Astrocyte (in vitro differentiated cells and primary cell): ENCODE measurements at regions not wholly inside any gene's neighbourhood (a gene's known extent, or its start where the extent isn't known, plus 50 kb on each side); places are given as distances from the start of the nearest gene placed in this dataset.

Experiments
- DNase-seq: peaks from one replicate; pipeline ENCODE4 v3.0.0-alpha.2; 2010; ENCODE audit warnings: low read depth
- FAIRE-seq: peaks from 2 replicates; lab custom pipeline; 2011; peaks lifted over from hg19 to GRCh38; lab: Jason Lieb, UNC
- H2AFZ ChIP-seq: 2 replicates; pipeline ENCODE4 v1.6.0; 2012; ENCODE audit warnings: low read depth, low read length, inconsistent platforms
- H3K27ac ChIP-seq: 2 replicates; pipeline ENCODE4 v1.5.1; 2011; ENCODE audit warnings: low read depth, low read length, inconsistent platforms
- H3K27me3 ChIP-seq: 2 replicates; pipeline ENCODE4 v1.6.0; 2011; ENCODE audit warnings: low read length, inconsistent platforms; ENCODE audit not compliant: insufficient read depth
- H3K36me3 ChIP-seq: 2 replicates; pipeline ENCODE4 v1.5.1; 2011; ENCODE audit warnings: low read length, inconsistent platforms; ENCODE audit not compliant: insufficient read depth
- H3K4me1 ChIP-seq: 2 replicates; pipeline ENCODE4 v1.5.1; 2011; ENCODE audit warnings: low read length, inconsistent platforms; ENCODE audit not compliant: insufficient read depth
- H3K4me2 ChIP-seq: 2 replicates; pipeline ENCODE4 v1.6.0; 2012; ENCODE audit warnings: low read length, inconsistent platforms
- H3K4me3 ChIP-seq: 2 replicates; pipeline ENCODE4 v1.5.1; 2011; ENCODE audit warnings: low read depth, mild to moderate bottlenecking, low read length, inconsistent platforms; ENCODE audit not compliant: insufficient read depth
- H3K79me2 ChIP-seq: 2 replicates; pipeline ENCODE4 v1.6.0; 2012; ENCODE audit warnings: mild to moderate bottlenecking, low read length, inconsistent platforms; ENCODE audit not compliant: insufficient read depth
- H3K9ac ChIP-seq: 2 replicates; pipeline ENCODE4 v1.6.0; 2012; ENCODE audit warnings: mild to moderate bottlenecking, low read length, inconsistent platforms
- H3K9me3 ChIP-seq: 2 replicates; pipeline ENCODE4 v1.5.1; 2012; ENCODE audit warnings: low read depth, mild to moderate bottlenecking, low read length, inconsistent platforms; ENCODE audit not compliant: insufficient read depth
- H4K20me1 ChIP-seq: 2 replicates; pipeline ENCODE4 v1.6.0; 2012; ENCODE audit warnings: low read length, inconsistent platforms; ENCODE audit not compliant: insufficient read depth
- H3K27ac Mint-ChIP-seq: one replicate; pipeline ENCODE4 v1.8.0; 2021; ENCODE audit warnings: mild to moderate bottlenecking, mixed read lengths; ENCODE audit not compliant: unreplicated experiment
- H3K27me3 Mint-ChIP-seq: one replicate; pipeline ENCODE4 v1.8.0; 2021; ENCODE audit warnings: low read depth, mixed read lengths; ENCODE audit not compliant: unreplicated experiment
- H3K36me3 Mint-ChIP-seq: one replicate; pipeline ENCODE4 v1.8.0; 2021; ENCODE audit warnings: low read depth, mixed read lengths; ENCODE audit not compliant: unreplicated experiment
- H3K4me1 Mint-ChIP-seq: one replicate; pipeline ENCODE4 v1.8.0; 2021; ENCODE audit warnings: low read depth, mixed read lengths; ENCODE audit not compliant: unreplicated experiment
- H3K4me3 Mint-ChIP-seq: one replicate; pipeline ENCODE4 v1.8.0; 2021; ENCODE audit warnings: mild to moderate bottlenecking, moderate library complexity, mixed read lengths; ENCODE audit not compliant: unreplicated experiment
- H3K9me3 Mint-ChIP-seq: one replicate; pipeline ENCODE4 v1.8.0; 2021; ENCODE audit warnings: mild to moderate bottlenecking, mixed read lengths; ENCODE audit not compliant: unreplicated experiment
- EZH2 ChIP-seq: IDR thresholded peaks from 2 replicates; pipeline ENCODE4 v1.6.1; 2012; ENCODE audit warnings: mild to moderate bottlenecking, low read length, inconsistent platforms; ENCODE audit not compliant: insufficient read depth
- TF ChIP-seq, protein P1 (sequence below): IDR thresholded peaks from 2 replicates; pipeline ENCODE4 v1.5.1; 2011; ENCODE audit warnings: low read depth, mild to moderate bottlenecking, inconsistent platforms, low read length, moderate library complexity; ENCODE audit not compliant: insufficient read depth

- Histone ChIP-seq H3K9ac (no peak overlapping the region), H3K27ac (no peak overlapping the region), H3K4me2 (peak overlapping the region; percentile 12), H3K4me3 (no peak overlapping the region), H3K27me3 (no peaks in the 10 kb centered on the region), H3K4me1 (peaks cover 7% of the 10 kb centered on the region), H3K36me3 (no peaks in the 10 kb centered on the region), H3K9me3 (no peaks in the 10 kb centered on the region), H4K20me1 (no peaks in the 10 kb centered on the region), H2AFZ (peak overlapping the region; percentile 11), H3K79me2 (no peaks in the 10 kb centered on the region)
- Mint-ChIP-seq H3K27me3 (no peaks in the 10 kb centered on the region), H3K9me3 (no peaks in the 10 kb centered on the region), H3K4me1 (peaks cover 25% of the 10 kb centered on the region), H3K4me3 (no peak overlapping the region), H3K27ac (no peak overlapping the region), H3K36me3 (no peaks in the 10 kb centered on the region)
- TF ChIP-seq EZH2 = no peak
- TF ChIP-seq, protein P1, sequence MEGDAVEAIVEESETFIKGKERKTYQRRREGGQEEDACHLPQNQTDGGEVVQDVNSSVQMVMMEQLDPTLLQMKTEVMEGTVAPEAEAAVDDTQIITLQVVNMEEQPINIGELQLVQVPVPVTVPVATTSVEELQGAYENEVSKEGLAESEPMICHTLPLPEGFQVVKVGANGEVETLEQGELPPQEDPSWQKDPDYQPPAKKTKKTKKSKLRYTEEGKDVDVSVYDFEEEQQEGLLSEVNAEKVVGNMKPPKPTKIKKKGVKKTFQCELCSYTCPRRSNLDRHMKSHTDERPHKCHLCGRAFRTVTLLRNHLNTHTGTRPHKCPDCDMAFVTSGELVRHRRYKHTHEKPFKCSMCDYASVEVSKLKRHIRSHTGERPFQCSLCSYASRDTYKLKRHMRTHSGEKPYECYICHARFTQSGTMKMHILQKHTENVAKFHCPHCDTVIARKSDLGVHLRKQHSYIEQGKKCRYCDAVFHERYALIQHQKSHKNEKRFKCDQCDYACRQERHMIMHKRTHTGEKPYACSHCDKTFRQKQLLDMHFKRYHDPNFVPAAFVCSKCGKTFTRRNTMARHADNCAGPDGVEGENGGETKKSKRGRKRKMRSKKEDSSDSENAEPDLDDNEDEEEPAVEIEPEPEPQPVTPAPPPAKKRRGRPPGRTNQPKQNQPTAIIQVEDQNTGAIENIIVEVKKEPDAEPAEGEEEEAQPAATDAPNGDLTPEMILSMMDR = no peak
- FAIRE-seq = no peak
- DNase-seq = no peak
Measured at GRCh38 chr21:16792101-16792500, 720.7 kb upstream of the CXADR start.

- Histone ChIP-seq H3K27ac (peak overlapping the region; percentile 32), H3K9me3 (no peaks in the 10 kb centered on the region), H3K79me2 (no peaks in the 10 kb centered on the region), H3K4me1 (peaks cover 7% of the 10 kb centered on the region), H3K27me3 (no peaks in the 10 kb centered on the region), H3K4me3 (no peak overlapping the region), H3K4me2 (peak overlapping the region; percentile 16), H3K36me3 (no peaks in the 10 kb centered on the region), H2AFZ (no peak overlapping the region), H4K20me1 (no peaks in the 10 kb centered on the region), H3K9ac (no peak overlapping the region)
- Mint-ChIP-seq H3K27me3 (no peaks in the 10 kb centered on the region), H3K36me3 (no peaks in the 10 kb centered on the region), H3K4me3 (no peak overlapping the region), H3K4me1 (peaks cover 25% of the 10 kb centered on the region), H3K27ac (peak overlapping the region; percentile 54), H3K9me3 (peaks cover 1% of the 10 kb centered on the region)
- no peak for TF ChIP-seq EZH2
- TF ChIP-seq, protein P1 = no peak
- DNase-seq (peak; percentile 95), FAIRE-seq (peak; percentile 95)
Measured at GRCh38 chr21:16794950-16795349, 717.9 kb upstream of the CXADR start.

DNA sequence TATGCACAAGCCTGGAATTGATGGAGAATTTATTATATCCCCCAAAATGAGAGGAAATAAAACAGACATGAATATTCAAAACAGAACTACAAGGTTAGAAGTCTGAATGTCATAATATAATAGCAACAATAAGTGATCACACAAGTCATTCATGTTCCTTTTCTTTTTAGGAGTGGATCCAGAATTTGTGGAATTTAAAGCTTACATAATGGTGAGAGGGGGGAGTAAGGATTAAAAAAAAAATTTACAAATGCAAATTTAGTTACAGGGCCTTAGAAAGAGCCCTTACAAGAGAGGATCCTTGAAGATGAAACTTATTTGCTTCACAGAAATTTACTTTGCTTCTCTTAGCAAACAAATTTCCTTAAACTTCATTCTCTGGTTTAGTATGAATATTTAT, 716.1 kb upstream of the CXADR start:
- H3K79me2 ChIP-seq = no peaks in the 10 kb centered on the region
- Mint-ChIP-seq H3K9me3 (peaks cover 1% of the 10 kb centered on the region), H3K36me3 (no peaks in the 10 kb centered on the region), H3K27me3 (no peaks in the 10 kb centered on the region), H3K27ac (no peak overlapping the region), H3K4me1 (peaks cover 25% of the 10 kb centered on the region), H3K4me3 (no peak overlapping the region)
- no peak overlapping the region for H3K9ac ChIP-seq
- TF ChIP-seq, protein P1 = no peak
- no peak for TF ChIP-seq EZH2
- H3K27me3 ChIP-seq = no peaks in the 10 kb centered on the region
- H3K4me3 ChIP-seq = no peak overlapping the region
- no peak overlapping the region for H2AFZ ChIP-seq
- H3K4me1 ChIP-seq = peaks cover 7% of the 10 kb centered on the region
- H3K4me2 ChIP-seq = no peak overlapping the region
- H3K9me3 ChIP-seq = no peaks in the 10 kb centered on the region
- H3K36me3 ChIP-seq = no peaks in the 10 kb centered on the region
- DNase-seq = no peak
- FAIRE-seq = no peak
- no peaks in the 10 kb centered on the region for H4K20me1 ChIP-seq
- no peak overlapping the region for H3K27ac ChIP-seq
